ENCODE measurements at regions not wholly inside any gene's neighbourhood (a gene's known extent, or its start where the extent isn't known, plus 50 kb on each side); places are given as distances from the start of the nearest gene placed in this dataset.
A peak's percentile ranks its signal among the peaks of the same experiment; 100 is the strongest.

DNA sequence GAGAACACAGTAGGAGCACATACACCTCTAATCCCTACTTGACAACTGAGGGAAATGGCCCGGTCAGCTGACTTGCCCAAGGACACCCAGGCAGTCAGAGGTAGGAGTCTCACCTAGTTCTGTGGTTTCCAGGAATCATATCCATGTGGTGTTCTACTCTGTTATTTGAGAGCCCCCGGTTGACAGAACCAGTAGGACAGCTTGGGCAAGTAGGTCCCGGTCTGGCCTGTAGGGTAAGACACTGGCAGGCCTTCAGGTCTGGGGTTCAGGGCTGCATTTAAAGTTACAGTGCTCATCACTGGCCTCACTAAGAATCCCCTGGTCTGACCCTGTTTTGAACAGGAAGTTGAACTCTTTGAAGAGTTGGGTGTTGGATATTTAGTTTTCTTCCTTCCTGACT is 476.1 kb downstream of the SHQ1 start:
- no peak for DNase-seq (ENCODE audit: low spot score)

DNA sequence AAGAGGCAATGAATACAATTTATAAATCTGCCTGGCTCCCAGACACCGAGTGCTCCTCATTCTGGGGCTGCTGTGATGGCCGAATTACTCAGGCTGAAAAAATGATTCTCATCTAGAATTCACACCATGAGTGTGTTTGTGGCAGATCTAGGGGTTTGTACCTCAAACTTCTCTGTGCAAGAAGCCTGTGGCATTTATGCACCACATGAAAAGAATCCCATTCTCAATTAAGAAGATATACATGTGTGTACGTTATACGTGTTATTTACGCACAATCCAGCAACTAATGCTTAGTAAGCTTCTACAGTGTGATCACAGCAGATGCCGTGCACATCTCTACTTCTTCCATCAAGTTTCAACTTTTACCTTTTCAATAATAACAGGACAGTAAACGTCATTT is 476.8 kb downstream of the SHQ1 start:
- no peak for DNase-seq (ENCODE audit: low spot score)

DNA sequence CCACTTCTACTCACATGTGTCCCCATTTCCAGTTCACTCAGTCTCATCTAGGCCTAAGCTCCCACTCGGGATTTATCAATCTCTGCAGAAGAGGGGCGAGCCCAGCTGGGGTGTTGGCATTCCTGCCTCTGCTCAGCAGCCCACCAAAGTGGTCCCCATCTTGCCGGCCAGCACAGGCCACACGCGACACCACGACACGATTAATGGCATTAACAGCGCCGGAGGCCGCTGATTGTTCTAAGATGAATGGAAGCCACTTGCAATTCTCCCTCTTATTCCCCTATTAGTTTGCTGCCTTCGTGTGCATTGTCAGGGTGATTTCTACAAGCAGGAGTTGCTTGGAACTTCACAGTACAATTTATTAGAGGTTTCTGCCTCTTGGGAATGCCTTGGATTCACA is 477.3 kb downstream of the SHQ1 start:
- no peak for DNase-seq (ENCODE audit: low spot score)

DNA sequence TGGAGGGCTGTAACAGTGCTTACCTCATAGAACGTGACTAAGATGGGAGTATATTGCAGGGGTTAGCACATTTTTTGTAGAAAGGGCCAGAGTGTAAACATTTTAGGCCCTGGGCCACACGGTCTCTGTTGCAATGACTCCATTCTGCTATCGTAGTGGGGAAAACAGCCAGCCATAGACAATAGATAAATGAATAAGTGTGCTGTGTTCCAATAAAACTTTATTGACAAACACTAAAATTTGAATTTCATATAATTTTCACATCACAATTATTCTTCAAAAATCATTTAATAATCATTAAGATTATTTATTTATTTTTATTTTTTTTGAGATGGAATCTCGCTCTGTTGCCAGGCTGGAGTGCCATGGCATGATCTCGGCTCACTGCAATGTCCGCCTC is 478.6 kb downstream of the SHQ1 start:
- no peak for DNase-seq (ENCODE audit: low spot score)

DNA sequence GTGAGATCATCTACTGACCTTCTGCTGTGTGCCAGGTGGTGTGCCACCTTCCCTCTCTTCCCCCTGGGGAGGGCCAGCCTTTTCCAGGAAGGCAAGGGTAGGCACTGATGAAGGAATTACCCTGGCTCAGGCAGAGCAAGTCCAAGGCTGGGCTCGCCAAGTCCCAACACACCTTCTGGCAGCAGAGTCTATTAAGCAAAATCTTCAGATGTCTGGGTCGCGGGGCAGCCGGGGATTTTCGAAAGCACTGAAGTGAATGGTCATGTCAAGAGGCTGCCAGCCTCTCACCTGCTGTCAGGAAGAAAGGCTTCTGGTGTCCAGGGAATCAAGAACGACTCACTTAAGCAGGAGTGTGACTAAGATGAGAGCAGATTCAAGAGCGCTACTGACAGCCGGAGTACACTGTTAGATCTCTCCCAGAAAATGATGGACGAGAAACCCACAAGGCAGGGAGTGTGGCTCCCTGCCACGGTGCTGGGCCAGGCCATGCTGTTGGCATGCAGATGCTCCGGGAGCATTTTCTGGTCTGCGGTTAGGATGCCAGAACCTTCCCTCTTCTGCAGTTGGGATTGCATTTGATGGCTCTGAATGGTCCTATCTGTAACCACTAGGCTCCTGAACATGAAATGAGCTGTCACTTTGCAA is 479.8 kb downstream of the SHQ1 start:
- no peak for DNase-seq (ENCODE audit: low spot score)

DNA sequence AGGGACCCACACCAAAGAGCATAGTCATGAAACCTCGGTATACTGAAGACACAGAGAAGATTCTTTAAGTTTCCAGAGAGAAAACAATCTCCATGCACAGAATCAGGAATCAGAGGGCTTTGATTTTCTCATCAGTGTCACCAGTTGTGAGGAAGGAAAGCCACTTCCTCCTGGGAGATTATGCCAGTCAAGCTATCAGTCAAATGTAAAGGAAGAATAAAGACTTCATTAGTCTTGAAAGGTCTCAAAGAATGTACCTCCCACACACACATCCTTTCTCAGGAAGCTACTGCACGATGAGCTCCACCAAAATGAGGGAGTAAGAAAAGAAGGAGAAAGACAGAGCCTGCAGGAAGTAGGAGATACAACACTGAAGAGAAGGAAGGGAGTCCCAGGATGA is 486.3 kb downstream of the SHQ1 start:
- no peak for DNase-seq (ENCODE audit: low spot score)

DNA sequence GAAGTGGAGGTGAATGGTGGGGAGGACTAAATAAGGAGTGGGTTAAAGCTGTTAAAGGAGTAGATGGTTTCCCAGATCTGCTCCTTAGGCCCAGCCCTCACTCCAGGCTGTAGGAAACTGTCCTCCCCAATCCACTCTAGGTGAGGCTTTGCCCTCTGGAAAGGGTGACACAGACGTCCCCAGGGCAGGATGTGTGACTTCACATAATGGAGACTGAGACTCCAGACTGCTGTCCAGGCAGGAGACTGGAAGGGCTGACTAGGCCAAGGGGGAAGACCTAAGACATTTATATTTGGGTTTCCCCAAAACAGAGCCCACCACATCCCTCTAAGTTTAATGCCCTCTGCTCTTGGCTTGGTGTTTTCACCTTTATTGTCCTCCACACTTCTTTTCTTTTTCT is 488.5 kb downstream of the SHQ1 start:
- no peak for DNase-seq (ENCODE audit: low spot score)

DNA sequence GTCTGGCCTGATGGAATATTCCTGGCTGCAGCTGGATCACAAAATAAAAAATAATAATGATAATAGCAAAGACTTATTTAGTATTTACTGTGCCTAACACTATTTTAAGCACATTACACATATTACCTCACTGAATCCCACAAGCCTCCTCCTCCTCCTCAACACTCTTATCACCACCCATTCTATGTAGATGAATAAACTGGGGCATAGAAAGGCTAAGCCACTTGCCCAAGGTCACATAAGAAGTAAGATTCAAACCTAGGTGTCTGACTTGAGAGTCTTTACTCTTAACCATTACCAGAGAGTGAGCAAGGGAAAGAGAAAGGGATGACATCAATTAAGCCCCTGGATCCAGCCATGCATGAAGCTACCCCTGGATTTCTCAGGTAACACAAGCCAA is 493.1 kb downstream of the SHQ1 start:
- no peak for DNase-seq (ENCODE audit: low spot score)

DNA sequence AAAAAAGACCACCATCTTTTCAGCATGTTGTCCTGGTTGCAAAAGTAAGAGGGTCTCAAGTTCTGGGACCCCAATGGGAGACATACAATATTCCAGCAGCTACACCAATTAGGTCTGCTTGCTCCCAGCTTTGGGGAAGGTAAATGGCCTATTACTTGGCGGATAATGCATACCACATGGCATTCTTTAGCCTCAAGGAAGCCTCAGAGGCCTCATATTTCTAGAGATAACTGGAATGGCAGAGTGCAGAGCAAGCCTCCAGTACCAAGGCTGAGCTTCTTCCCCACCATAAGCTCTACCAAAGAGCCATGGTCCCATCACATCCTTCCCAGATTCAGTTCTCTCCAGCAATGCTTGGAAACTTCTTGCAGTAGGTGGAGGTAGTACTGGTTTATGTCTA is 493.8 kb downstream of the SHQ1 start:
- no peak for DNase-seq (ENCODE audit: low spot score)

DNA sequence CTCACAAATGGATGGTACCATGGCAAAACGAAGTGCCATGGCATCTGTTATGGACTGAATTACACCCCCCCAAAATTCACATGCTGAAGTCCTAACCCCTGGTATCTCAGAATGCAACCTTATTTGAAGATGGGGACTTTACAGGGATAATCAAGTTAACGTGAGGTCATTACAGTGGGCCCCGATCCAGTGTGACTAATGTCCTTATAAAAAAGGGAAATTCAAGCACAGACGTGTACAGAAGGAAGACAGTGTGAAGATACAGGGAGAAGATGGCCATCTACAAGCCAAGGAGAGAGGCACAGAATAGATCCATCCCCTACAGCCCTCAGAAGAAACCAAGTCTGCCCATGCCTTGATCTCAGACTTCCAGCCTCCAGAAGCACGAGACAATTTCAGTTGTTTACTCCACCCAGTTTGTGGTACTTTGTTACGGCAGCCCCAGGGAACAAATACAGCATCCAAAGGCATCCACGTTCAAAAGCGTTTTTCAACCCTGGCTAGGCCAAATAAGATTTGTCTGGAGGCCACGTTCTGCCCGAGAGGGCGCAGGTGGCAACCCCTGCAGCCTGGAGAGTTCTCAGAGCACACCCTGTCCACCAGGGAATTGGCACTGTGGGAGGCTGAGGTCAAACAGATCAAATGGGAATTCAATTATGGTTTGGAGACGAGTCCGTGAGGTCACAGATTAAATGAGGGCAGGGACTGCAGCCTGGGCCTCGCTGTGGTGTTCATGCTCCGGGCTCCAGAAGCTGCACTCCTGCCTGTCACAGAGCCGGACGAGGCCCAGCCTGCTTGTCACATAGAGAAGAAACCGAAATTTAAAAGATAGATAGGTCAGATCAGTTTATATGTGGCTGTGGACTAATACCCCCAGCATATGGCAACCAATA is 494.8 kb downstream of the SHQ1 start:
- no peak for DNase-seq (ENCODE audit: low spot score)

DNA sequence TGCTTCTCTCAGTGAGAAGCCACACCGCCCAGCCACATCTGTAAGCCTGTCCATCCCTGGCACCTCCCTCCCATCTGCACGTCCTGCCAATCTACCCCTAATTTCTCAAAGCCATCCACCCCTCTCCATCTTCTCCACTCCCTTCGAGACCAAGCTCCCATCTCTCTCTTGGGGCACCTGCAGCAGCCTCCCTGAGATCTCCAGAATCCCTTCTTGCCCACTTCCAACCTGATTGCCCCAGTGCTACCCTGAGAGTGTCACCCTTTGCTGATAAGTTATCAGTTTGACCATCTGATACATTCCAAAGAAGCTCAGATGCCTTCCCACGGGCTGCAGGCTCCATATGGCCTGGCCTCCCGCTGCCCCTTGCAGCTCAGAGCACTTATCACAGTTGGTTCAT is 496.1 kb downstream of the SHQ1 start:
- DNase-seq (ENCODE audit: low spot score): no peak

DNA sequence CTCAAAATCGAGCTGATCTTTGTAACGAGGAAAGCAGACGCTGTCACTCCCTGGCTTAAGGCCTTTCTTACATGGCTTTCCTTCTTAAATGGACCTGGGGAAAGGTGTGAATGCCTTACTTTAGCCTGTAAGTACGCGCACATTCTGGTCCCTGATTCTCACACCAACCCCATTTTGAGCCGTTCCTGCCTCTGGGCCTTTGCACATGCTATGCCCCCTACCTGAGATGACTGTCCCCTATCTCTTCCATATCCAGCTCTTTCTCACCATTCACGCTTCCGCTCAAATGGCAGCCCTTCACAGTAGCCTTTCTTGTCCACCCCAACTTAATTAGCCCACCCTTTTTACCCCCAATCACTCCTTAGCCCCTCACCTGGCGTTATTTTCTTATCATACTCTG is 496.7 kb downstream of the SHQ1 start:
- no peak for DNase-seq (ENCODE audit: low spot score)

DNA sequence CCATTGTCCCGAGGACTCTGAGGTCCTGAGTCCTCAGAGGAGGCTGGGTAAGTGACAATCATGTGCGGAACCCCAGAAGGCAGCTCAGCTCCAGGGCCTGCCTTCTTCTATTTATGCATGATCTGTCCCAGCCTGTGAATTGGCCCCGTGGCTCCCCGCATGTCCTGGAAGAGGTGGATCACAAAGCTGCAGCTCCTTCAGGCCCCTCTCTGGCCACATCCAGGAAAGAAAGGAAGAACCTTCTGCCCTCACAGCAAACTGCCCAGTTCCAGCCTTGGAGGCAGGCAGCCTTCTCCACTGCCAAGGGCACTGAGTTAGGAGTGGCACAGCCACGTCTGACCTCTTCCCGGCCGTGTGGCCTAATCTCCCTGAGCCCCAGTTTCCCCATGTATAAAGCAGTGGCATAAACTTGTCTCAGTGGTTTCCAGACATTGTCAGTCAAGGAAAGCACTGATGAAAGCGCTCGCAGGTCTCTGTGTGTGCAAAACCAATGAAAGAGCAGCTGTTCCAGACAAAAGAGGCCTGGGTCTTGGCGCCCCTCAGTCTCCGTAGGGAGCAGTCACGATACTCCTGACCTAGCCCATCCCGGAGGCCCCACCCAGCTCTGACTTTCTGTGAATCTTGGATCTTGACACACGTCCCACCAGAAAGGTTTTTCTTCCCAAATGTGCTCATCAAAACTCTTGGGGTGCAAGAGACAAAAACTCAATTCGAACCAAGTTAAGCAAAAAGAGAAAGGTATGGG is 497.3 kb downstream of the SHQ1 start:
- no peak for DNase-seq (ENCODE audit: low spot score)

DNA sequence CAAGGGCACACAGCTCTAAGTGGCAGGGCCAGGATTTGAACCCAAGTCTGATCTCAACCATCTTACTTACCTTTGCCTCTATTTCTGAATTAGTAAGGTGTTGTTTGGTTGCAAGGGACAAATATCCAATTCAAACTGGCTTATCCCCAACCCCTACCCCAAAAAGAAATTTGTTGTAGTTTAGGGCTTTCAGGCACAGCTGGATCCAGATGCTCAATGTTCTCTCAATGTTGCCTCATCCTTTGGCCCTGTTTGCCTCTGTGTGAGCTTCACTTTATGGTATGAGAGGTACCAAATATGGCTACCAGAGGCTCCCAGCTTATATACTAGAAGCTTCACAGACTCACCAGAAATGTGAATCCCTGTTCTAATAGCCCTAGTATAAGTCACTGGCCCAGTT is 499.9 kb downstream of the SHQ1 start:
- DNase-seq (ENCODE audit: low spot score): no peak

DNA sequence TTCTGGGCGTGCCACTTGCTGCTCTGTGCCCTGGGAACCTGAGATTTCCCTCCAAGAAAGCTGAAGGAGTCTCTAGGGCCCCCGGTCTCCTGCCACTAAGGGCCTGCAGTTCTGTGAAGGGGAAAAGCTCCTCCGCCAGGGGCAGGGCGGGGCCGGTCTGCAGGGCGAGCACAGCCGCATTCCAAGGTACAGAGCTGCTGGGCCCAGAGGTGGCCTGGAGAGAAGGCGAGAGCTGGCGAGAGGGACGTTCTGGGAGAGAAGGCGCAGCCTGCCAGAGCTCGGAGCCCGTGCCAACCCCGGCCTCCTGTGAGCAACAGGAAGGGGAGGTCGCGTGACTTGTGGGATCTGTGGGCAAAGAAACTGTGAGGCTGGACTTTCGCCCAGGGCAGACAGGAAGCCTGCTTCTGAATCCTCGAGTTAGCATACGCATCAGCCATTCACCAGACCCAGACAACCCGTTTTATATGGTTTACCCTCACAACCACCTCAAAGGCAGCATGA is 500.4 kb downstream of the SHQ1 start:
- peak; percentile 77 for DNase-seq (ENCODE audit: low spot score)

DNA sequence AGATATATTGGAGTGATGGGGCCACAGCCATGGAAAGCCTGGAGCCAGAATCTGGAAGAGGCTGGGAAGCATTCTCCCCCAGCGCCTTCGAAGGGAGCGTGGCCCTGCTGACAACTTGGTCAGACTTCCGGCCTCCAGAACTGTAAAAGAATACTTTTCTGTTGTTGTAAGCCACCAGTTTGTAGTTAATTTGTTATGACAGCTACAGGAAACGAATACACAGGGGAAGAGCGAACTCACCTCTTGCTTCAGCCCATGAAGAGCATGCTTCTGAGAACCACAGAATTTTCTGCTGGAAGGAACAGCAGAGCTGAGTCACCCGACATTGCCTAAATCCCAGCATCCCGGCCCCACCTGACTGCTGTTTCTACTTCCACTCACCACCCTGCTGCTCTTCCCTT is 501.7 kb downstream of the SHQ1 start:
- DNase-seq (ENCODE audit: low spot score): no peak

DNA sequence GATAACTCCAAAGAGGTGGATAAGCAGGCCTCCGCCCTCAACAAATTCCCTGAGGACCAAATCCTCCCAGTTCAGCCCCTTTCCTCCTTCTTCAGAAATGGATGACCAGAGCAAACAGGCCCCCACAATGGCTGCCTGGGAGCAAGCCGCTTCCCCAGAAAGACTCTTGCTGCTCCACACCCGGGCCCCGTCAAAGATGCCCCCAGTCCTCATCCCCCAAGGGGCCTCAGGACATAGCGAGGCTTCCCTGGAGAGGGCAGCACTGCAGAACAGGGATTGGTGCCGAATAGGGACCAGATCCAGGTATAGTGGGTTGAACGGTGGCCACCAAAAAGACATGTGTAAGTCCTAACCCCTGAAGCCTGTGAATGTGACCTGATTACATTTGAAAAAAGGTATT is 502.3 kb downstream of the SHQ1 start:
- no peak for DNase-seq (ENCODE audit: low spot score)

DNA sequence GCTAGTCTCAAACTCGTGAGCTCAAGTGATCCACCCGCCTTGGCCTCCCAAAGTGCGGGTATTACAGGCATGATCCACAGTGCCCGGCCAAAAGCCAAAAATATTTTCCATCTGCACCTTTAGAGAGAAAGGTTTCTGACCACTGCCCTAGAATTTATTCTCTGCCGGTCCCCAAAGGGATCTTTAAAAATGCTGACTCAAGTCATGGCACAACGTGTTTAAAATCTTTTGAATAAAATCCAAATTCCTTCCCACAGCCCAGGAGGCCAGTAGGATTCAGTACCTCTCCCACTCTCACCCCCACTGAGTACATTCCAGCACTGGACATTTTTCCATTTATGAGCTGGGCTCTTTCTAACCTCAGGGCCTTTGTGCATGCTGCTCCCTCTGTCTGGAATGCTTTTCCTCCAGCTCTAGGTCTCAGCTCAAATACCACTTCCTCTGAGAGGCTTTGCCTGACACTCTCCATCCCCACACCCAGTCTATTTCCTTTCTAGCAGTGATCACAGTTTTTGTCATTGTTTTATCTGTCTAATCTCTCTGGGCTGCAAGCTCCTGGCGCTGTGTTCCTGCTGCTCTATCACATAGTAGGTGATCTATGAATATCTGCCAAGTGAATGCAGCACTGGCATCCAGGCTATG is 502.9 kb downstream of the SHQ1 start:
- DNase-seq (ENCODE audit: low spot score): no peak

DNA sequence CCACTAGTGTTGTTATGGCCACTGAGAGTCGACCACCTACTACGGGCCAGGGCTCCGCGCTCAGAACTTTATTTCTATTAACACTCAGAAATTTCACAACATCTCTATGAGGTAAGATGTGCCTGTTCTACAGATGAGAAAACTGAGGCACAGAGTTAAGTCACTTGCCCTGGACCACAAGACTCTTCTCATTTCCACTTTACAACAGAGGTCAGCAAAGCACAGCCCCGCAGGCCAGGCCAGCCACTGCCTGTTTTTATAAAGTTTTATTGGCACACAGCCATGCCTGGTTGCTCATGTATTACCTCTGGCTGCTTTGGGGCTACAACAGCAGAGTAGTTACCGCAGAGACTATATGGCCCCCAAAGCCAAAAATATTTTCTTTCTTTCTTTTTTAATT is 503.6 kb downstream of the SHQ1 start:
- no peak for DNase-seq (ENCODE audit: low spot score)

DNA sequence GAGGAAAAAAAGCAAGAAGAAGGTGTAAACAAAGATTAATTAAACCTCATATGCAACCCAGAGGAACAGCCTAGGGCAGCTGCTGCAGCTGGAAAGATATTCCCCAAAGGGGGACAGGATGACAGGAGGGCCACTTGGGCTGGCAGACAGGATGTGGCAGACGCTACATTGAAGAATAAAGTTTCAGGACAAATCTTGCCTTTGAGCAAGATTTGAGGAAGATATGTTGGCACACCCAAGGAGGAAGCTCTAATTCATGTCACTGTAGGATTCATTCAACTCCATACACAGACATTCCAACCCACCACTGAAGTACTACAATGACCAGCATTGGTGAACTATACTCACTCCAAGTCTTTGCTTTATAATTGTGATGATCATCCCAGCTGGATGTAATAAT is 504.0 kb downstream of the SHQ1 start:
- no peak for DNase-seq (ENCODE audit: low spot score)

DNA sequence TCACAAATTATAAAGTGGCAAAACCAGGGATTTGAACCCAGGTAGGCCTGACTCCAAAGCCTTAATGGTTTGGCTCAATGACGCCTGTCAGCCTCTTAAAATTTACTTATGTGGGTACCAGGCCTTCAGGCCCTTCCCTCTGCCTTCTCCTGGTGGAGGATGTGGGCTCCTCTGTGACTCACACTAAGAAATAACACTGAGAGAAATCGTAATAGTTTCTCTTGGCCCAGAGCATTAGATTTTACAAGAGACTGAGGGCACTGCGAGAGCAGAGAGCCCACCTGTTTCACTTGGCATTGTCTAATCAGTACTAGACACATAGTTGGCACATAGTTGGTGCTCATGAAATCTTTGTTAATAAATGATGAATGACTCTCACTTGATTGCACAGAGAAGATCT is 505.2 kb downstream of the SHQ1 start:
- DNase-seq (ENCODE audit: low spot score): no peak

DNA sequence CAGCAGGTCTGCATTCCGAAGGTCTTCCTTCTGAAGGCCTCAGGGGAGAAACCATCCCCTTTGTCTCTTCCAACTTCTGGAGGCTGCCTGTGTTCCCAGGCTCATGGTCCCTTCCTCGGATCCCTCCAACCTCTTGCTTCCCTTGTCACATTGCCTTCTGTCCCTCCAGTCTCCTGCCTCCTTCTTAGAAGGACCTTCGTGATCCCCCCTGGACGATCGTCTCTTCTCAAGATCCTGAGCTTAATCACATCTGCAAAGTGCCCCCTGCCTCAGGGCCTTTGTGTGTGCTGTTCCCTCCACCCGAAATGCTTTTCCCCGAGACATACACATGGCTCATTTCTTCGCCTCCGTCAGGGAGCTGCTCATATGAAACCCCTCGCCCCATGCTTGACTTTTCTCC is 505.8 kb downstream of the SHQ1 start:
- no peak for DNase-seq (ENCODE audit: low spot score)
